ENCODE measurements at regions not wholly inside any gene's neighbourhood (a gene's known extent, or its start where the extent isn't known, plus 50 kb on each side); places are given as distances from the start of the nearest gene placed in this dataset.

DNA sequence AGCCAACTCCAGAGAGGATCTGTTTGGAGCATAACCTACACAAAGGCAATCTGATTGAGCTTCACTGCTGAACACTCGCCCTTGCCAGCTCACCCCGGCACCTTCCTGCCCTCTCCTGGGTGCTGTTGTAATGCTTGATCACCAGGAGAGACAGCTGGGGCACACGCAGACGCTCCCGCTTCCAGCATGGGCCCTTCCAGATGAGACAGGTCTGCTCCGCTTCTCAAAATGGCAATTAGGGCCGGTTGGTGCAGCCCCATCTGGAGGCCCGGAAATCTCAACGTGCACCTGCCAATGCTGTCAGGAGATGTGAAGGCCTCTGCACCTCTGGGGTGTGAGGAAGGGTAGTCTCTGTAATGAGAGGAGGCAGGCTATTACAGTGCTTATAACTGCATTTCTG lies 206.1 kb downstream of the ABCC12 start (continued):
- TF ChIP-seq, protein P1, sequence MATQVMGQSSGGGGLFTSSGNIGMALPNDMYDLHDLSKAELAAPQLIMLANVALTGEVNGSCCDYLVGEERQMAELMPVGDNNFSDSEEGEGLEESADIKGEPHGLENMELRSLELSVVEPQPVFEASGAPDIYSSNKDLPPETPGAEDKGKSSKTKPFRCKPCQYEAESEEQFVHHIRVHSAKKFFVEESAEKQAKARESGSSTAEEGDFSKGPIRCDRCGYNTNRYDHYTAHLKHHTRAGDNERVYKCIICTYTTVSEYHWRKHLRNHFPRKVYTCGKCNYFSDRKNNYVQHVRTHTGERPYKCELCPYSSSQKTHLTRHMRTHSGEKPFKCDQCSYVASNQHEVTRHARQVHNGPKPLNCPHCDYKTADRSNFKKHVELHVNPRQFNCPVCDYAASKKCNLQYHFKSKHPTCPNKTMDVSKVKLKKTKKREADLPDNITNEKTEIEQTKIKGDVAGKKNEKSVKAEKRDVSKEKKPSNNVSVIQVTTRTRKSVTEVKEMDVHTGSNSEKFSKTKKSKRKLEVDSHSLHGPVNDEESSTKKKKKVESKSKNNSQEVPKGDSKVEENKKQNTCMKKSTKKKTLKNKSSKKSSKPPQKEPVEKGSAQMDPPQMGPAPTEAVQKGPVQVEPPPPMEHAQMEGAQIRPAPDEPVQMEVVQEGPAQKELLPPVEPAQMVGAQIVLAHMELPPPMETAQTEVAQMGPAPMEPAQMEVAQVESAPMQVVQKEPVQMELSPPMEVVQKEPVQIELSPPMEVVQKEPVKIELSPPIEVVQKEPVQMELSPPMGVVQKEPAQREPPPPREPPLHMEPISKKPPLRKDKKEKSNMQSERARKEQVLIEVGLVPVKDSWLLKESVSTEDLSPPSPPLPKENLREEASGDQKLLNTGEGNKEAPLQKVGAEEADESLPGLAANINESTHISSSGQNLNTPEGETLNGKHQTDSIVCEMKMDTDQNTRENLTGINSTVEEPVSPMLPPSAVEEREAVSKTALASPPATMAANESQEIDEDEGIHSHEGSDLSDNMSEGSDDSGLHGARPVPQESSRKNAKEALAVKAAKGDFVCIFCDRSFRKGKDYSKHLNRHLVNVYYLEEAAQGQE (IDR thresholded peaks at IDR 0.05; ENCODE audit: unreplicated experiment): no peak
- TF ChIP-seq, protein P2, sequence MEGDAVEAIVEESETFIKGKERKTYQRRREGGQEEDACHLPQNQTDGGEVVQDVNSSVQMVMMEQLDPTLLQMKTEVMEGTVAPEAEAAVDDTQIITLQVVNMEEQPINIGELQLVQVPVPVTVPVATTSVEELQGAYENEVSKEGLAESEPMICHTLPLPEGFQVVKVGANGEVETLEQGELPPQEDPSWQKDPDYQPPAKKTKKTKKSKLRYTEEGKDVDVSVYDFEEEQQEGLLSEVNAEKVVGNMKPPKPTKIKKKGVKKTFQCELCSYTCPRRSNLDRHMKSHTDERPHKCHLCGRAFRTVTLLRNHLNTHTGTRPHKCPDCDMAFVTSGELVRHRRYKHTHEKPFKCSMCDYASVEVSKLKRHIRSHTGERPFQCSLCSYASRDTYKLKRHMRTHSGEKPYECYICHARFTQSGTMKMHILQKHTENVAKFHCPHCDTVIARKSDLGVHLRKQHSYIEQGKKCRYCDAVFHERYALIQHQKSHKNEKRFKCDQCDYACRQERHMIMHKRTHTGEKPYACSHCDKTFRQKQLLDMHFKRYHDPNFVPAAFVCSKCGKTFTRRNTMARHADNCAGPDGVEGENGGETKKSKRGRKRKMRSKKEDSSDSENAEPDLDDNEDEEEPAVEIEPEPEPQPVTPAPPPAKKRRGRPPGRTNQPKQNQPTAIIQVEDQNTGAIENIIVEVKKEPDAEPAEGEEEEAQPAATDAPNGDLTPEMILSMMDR (conservative IDR thresholded peaks at IDR 0.05; ENCODE audit: low read depth in 2 of 2): no peak
- TF ChIP-seq ZNF331 (CRISPR knock-in tag; IDR thresholded peaks at IDR 0.05; ENCODE audit: low read depth): no peak
- no peak for TF ChIP-seq JUNB (IDR thresholded peaks at IDR 0.05; ENCODE audit: unreplicated experiment)
- TF ChIP-seq NANOG (IDR thresholded peaks at IDR 0.05; ENCODE audit: borderline replicate concordance): no peak
- TF ChIP-seq POLR2AphosphoS5 (IDR thresholded peaks at IDR 0.05; ENCODE audit: low read depth): no peak
- TF ChIP-seq EZH2 (IDR thresholded peaks at IDR 0.05; ENCODE audit: low read depth, unreplicated experiment): no peak

- no peak for DNase-seq (ENCODE audit: low spot score)
- H3K9me3 Mint-ChIP-seq: peaks cover 10% of the 10 kb centered on the region
- ATAC-seq: no peak
- no peaks in the 10 kb centered on the region for H3K27me3 ChIP-seq (ENCODE audit: insufficient read depth)
- no peaks in the 10 kb centered on the region for H3K4me1 ChIP-seq (ENCODE audit: insufficient read depth)
- no peak overlapping the region for H3K4me2 ChIP-seq
- H3K79me2 ChIP-seq (replicated peaks; ENCODE audit: insufficient read depth): no peaks in the 10 kb centered on the region
- peaks cover 7% of the 10 kb centered on the region for H3K27me3 Mint-ChIP-seq (ENCODE audit: insufficient read depth, low read depth, poor library complexity)
- no peak overlapping the region for H3K4me3 ChIP-seq
- no peak overlapping the region for H3K4me3 Mint-ChIP-seq
- H3K27ac Mint-ChIP-seq: no peak overlapping the region
- no peaks in the 10 kb centered on the region for H3K9me2 ChIP-seq (ENCODE audit: insufficient read depth)
- peaks cover 3% of the 10 kb centered on the region; the same call in 2 of the 3 replicates for H3K4me1 Mint-ChIP-seq
- no peaks in the 10 kb centered on the region for H3K36me3 Mint-ChIP-seq (ENCODE audit: low read depth)
- H4K20me1 ChIP-seq (replicated peaks; ENCODE audit: insufficient read depth): no peaks in the 10 kb centered on the region
- H3K36me3 ChIP-seq (ENCODE audit: insufficient read depth): no peaks in the 10 kb centered on the region
- no peaks in the 10 kb centered on the region for H3F3A ChIP-seq (replicated peaks; ENCODE audit: low read depth)
- H3K27ac ChIP-seq (ENCODE audit: low read depth): no peak overlapping the region
- no peak overlapping the region for H2AFZ ChIP-seq
- no peak for TF ChIP-seq EZH2 (IDR thresholded peaks at IDR 0.05; ENCODE audit: low read depth, unreplicated experiment)
- no peak for TF ChIP-seq ZNF331 (CRISPR knock-in tag; IDR thresholded peaks at IDR 0.05; ENCODE audit: low read depth)
- no peak for TF ChIP-seq EZH2phosphoT487 (IDR thresholded peaks at IDR 0.05; ENCODE audit: unreplicated experiment)
- TF ChIP-seq JUNB (IDR thresholded peaks at IDR 0.05; ENCODE audit: unreplicated experiment): no peak
- no peak for TF ChIP-seq CREB1 (CRISPR knock-in tag; IDR thresholded peaks at IDR 0.05; ENCODE audit: low read depth)
- TF ChIP-seq, protein P2 (conservative IDR thresholded peaks at IDR 0.05; ENCODE audit: low read depth in 2 of 2): no peak
- TF ChIP-seq ZNF462 (CRISPR knock-in tag; IDR thresholded peaks at IDR 0.05): no peak
- no peak for TF ChIP-seq POLR2AphosphoS5 (IDR thresholded peaks at IDR 0.05; ENCODE audit: low read depth)
Observed at GRCh38 chr16:47949276-47949675, 206.5 kb downstream of the ABCC12 start.
